CD14-positive monocyte (primary cell): ENCODE measurements at regions not wholly inside any gene's neighbourhood (a gene's known extent, or its start where the extent isn't known, plus 50 kb on each side); places are given as distances from the start of the nearest gene placed in this dataset.

Source experiments
- DNase-seq, 3 donors: peaks; one replicate each; pipeline ENCODE4 v3.0.0-alpha.2; 2011 to 2022
- H2AFZ ChIP-seq: 2 replicates; pipeline ENCODE4 v1.6.0; 2012; ENCODE audit warnings: mild to moderate bottlenecking, low read depth, low read length, inconsistent platforms; ENCODE audit not compliant: insufficient read depth, poor library complexity, severe bottlenecking
- H3K27ac ChIP-seq, 2 donors: 1 replicate in 1 of 2; 2 replicates in 1 of 2; pipeline ENCODE4 v1.5.1; 2012 to 2013; ENCODE audit warnings: low read length in 2 of 2, control low read depth in 1 of 2, inconsistent platforms in 1 of 2, low read depth in 1 of 2, mild to moderate bottlenecking in 1 of 2
- H3K27me3 ChIP-seq, 2 donors: one replicate each; pipeline versions ENCODE4 v1.6.0 to v1.6.1; 2011 to 2013; ENCODE audit warnings: low read length in 2 of 2; ENCODE audit not compliant: control insufficient read depth in 2 of 2, insufficient read depth in 2 of 2
- H3K36me3 ChIP-seq, 2 donors: replicated peaks in 1 of 2; 1 replicate in 1 of 2; 2 replicates in 1 of 2; pipeline versions ENCODE4 v1.5.1 to v1.6.1; 2012 to 2013; ENCODE audit warnings: low read length in 2 of 2, control low read depth in 1 of 2, inconsistent platforms in 1 of 2, mild to moderate bottlenecking in 1 of 2; ENCODE audit not compliant: insufficient read depth in 2 of 2, control insufficient read depth in 1 of 2
- H3K4me1 ChIP-seq, 2 donors: 1 replicate in 1 of 2; 2 replicates in 1 of 2; pipeline versions ENCODE4 v1.5.1 to v1.6.1; 2012 to 2013; ENCODE audit warnings: low read length in 2 of 2, control low read depth in 1 of 2, inconsistent platforms in 1 of 2, mild to moderate bottlenecking in 1 of 2, moderate library complexity in 1 of 2; ENCODE audit not compliant: insufficient read depth in 2 of 2, control insufficient read depth in 1 of 2
- H3K4me2 ChIP-seq: replicated peaks from 2 replicates; pipeline ENCODE3; 2012; ENCODE audit warnings: low read length, moderate library complexity, mild to moderate bottlenecking; ENCODE audit not compliant: poor library complexity, severe bottlenecking; ENCODE audit errors: extremely low read depth
- H3K4me3 ChIP-seq, 3 experiments: fragments of 200-600 bp in 1 of 3; sonication (generic) in 1 of 3; replicated peaks in 1 of 3; 1 replicate in 2 of 3; 2 replicates in 1 of 3; pipeline ENCODE4 v1.5.1; 2011 to 2013; ENCODE audit warnings: low read length in 3 of 3, mild to moderate bottlenecking in 3 of 3, control low read depth in 2 of 3, low read depth in 2 of 3, inconsistent platforms in 1 of 3, moderate library complexity in 1 of 3
- H3K79me2 ChIP-seq: 2 replicates; pipeline ENCODE4 v1.6.0; 2012; ENCODE audit warnings: mild to moderate bottlenecking, control low read depth, inconsistent platforms, low read length, moderate library complexity; ENCODE audit not compliant: insufficient read depth
- H3K9ac ChIP-seq: 2 replicates; pipeline ENCODE4 v1.6.0; 2017; ENCODE audit warnings: low read length, mild to moderate bottlenecking; ENCODE audit not compliant: insufficient read depth, poor library complexity, severe bottlenecking
- H3K9me3 ChIP-seq, 2 donors: replicated peaks in 1 of 2; 1 replicate in 1 of 2; 2 replicates in 1 of 2; pipeline versions ENCODE4 v1.5.1 to v1.6.1; 2012 to 2013; ENCODE audit warnings: low read length in 2 of 2, control low read depth in 1 of 2; ENCODE audit not compliant: control insufficient read depth in 1 of 2, insufficient read depth in 1 of 2
- H4K20me1 ChIP-seq: 2 replicates; pipeline ENCODE4 v1.6.0; 2012; ENCODE audit warnings: mild to moderate bottlenecking, low read length, control low read depth, moderate library complexity; ENCODE audit not compliant: insufficient read depth
- H3K27ac Mint-ChIP-seq, 7 donors: one replicate each; pipeline ENCODE4 v1.8.0; 2020; ENCODE audit warnings: mild to moderate bottlenecking in 7 of 7, mixed read lengths in 7 of 7, moderate library complexity in 6 of 7, inconsistent platforms in 2 of 7
- H3K27me3 Mint-ChIP-seq, 3 donors: one replicate each; pipeline ENCODE4 v1.8.0; 2021 to 2022; ENCODE audit warnings: low read depth in 3 of 3, mild to moderate bottlenecking in 3 of 3, mixed read lengths in 3 of 3, moderate library complexity in 3 of 3, inconsistent platforms in 1 of 3
- H3K36me3 Mint-ChIP-seq, 2 donors: one replicate each; pipeline ENCODE4 v1.8.0; 2020; ENCODE audit warnings: mixed read lengths in 2 of 2, inconsistent platforms in 1 of 2, mild to moderate bottlenecking in 1 of 2
- H3K4me1 Mint-ChIP-seq: one replicate; pipeline ENCODE4 v1.8.0; 2020; ENCODE audit warnings: mild to moderate bottlenecking, mixed read lengths
- H3K4me3 Mint-ChIP-seq, 2 donors: one replicate each; pipeline ENCODE4 v1.8.0; 2020; ENCODE audit warnings: mild to moderate bottlenecking in 2 of 2, mixed read lengths in 2 of 2, moderate library complexity in 1 of 2
- H3K9me3 Mint-ChIP-seq, 7 donors: one replicate each; pipeline ENCODE4 v1.8.0; 2020 to 2022; ENCODE audit warnings: mixed read lengths in 7 of 7, mild to moderate bottlenecking in 6 of 7, moderate library complexity in 6 of 7, inconsistent platforms in 2 of 7
- WGBS: methylation state at CpG from one replicate; pipeline ENCODE4 v1.1.5; 2013; ENCODE audit warnings: missing lambda C conversion rate; ENCODE audit not compliant: insufficient coverage; 5-methylcytosine and 5-hydroxymethylcytosine counted together
- intact Hi-C, 2 donors: fragments of 100-400 bp; cut with micrococcal nuclease; formaldehyde crosslinking; loops; one replicate each; pipeline versions ENCODE4 v1.15.0 to v1.15.1; 2023
- TF ChIP-seq, protein P1 (sequence below): fragments of 200-600 bp; IDR thresholded peaks from one replicate; pipeline ENCODE4 v1.8.0; 2022; ENCODE audit warnings: antibody characterized with exemption, mild to moderate bottlenecking

DNA sequence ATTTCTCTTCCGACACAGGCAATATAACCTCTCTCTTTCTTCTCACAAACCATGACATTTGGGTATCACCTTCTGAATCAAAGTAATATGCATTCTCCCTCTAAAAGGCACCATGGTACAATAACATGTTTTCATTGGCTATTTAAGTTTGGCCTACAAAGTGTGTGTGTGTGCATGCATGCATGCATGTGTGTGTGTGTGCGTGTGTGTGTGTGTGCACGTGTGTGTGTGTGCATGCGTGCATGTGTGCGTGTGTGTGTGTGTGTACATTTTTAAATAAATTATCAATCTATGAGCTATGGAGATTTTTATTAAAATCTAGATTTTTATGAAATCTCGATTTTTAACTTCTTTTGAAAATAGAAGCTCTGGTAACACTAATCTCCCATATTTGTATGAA, 745.3 kb upstream of the ZEB2 start:
- Histone ChIP-seq H3K9me3 (peaks cover 0 to 5% of the 10 kb centered on the region in 2 donors), H3K4me2 (no peak overlapping the region), H3K79me2 (no peaks in the 10 kb centered on the region), H3K4me3 (no peak overlapping the region), H2AFZ (no peak overlapping the region), H4K20me1 (no peaks in the 10 kb centered on the region), H3K27me3 (peaks cover 85 to 95% of the 10 kb centered on the region in 2 donors), H3K27ac (no peak overlapping the region), H3K36me3 (no peaks in the 10 kb centered on the region), H3K9ac (no peak overlapping the region), H3K4me1 (peaks cover 4 to 5% of the 10 kb centered on the region in 2 donors)
- H3K27ac Mint-ChIP-seq: no peak overlapping the region
- H3K4me3 Mint-ChIP-seq: peak overlapping the region in 1 of 2 donors; percentile 56
- H3K36me3 Mint-ChIP-seq: no peaks in the 10 kb centered on the region
- TF ChIP-seq, protein P1, sequence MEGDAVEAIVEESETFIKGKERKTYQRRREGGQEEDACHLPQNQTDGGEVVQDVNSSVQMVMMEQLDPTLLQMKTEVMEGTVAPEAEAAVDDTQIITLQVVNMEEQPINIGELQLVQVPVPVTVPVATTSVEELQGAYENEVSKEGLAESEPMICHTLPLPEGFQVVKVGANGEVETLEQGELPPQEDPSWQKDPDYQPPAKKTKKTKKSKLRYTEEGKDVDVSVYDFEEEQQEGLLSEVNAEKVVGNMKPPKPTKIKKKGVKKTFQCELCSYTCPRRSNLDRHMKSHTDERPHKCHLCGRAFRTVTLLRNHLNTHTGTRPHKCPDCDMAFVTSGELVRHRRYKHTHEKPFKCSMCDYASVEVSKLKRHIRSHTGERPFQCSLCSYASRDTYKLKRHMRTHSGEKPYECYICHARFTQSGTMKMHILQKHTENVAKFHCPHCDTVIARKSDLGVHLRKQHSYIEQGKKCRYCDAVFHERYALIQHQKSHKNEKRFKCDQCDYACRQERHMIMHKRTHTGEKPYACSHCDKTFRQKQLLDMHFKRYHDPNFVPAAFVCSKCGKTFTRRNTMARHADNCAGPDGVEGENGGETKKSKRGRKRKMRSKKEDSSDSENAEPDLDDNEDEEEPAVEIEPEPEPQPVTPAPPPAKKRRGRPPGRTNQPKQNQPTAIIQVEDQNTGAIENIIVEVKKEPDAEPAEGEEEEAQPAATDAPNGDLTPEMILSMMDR: no peak
- intact Hi-C loops: no loop called here
- no peaks in the 10 kb centered on the region for H3K4me1 Mint-ChIP-seq
- WGBS: 100% methylated on average over 1 of the region's 6 CpGs
- DNase-seq: no peak
- peaks cover 45 to 51% (median 49%) of the 10 kb centered on the region in 3 donors for H3K27me3 Mint-ChIP-seq
- H3K9me3 Mint-ChIP-seq: peaks cover 0 to 1% (median 0%) of the 10 kb centered on the region in 7 donors

- Histone ChIP-seq H3K27ac (no peak overlapping the region), H3K79me2 (no peaks in the 10 kb centered on the region), H3K4me2 (no peak overlapping the region), H4K20me1 (no peaks in the 10 kb centered on the region), H3K9me3 (peaks cover 0 to 8% of the 10 kb centered on the region in 2 donors), H3K4me3 (no peak overlapping the region), H3K9ac (no peak overlapping the region), H2AFZ (no peak overlapping the region), H3K27me3 (peaks cover 96 to 100% of the 10 kb centered on the region in 2 donors), H3K4me1 (peaks cover 12 to 13% of the 10 kb centered on the region in 2 donors), H3K36me3 (no peaks in the 10 kb centered on the region)
- H3K4me3 Mint-ChIP-seq: peak overlapping the region in 1 of 2 donors; percentile 71
- intact Hi-C loops: no loop called here
- TF ChIP-seq, protein P1: no peak
- no CpG with 5 or more reads among the region's 2 CpGs for WGBS
- peaks cover 13% of the 10 kb centered on the region for H3K4me1 Mint-ChIP-seq
- H3K9me3 Mint-ChIP-seq: peaks cover 0 to 2% (median 0%) of the 10 kb centered on the region in 7 donors
- H3K27me3 Mint-ChIP-seq: peaks cover 79 to 89% (median 81%) of the 10 kb centered on the region in 3 donors
- no peak for DNase-seq
- H3K36me3 Mint-ChIP-seq: peaks cover 0 to 2% of the 10 kb centered on the region in 2 donors
- no peak overlapping the region for H3K27ac Mint-ChIP-seq
Measured at GRCh38 chr2:145260674-145261073, 740.8 kb upstream of the ZEB2 start.
